ENCODE measurements at regions not wholly inside any gene's neighbourhood (a gene's known extent, or its start where the extent isn't known, plus 50 kb on each side); places are given as distances from the start of the nearest gene placed in this dataset.

GRCh38 chr9:78568774-78569173, 271.8 kb downstream of the PSAT1 start:
- Histone ChIP-seq H3K4me3 (no peak overlapping the region), H3K27me3 (no peaks in the 10 kb centered on the region), H3K36me3 (no peaks in the 10 kb centered on the region), H3K27ac (no peak overlapping the region), H3K4me1 (peaks cover 0 to 7% (median 1%) of the 10 kb centered on the region in 4 donors), H3K9me3 (no peaks in the 10 kb centered on the region)
- intact Hi-C loops (cut with DNase I; ENCODE audit: low total_unique reads), result no loop called here
- TF ChIP-seq, protein P1, sequence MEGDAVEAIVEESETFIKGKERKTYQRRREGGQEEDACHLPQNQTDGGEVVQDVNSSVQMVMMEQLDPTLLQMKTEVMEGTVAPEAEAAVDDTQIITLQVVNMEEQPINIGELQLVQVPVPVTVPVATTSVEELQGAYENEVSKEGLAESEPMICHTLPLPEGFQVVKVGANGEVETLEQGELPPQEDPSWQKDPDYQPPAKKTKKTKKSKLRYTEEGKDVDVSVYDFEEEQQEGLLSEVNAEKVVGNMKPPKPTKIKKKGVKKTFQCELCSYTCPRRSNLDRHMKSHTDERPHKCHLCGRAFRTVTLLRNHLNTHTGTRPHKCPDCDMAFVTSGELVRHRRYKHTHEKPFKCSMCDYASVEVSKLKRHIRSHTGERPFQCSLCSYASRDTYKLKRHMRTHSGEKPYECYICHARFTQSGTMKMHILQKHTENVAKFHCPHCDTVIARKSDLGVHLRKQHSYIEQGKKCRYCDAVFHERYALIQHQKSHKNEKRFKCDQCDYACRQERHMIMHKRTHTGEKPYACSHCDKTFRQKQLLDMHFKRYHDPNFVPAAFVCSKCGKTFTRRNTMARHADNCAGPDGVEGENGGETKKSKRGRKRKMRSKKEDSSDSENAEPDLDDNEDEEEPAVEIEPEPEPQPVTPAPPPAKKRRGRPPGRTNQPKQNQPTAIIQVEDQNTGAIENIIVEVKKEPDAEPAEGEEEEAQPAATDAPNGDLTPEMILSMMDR (IDR thresholded peaks at IDR 0.05), result no peak
- DNase-seq, result no peak

- TF ChIP-seq, protein P1 (IDR thresholded peaks at IDR 0.05), result no peak
- Histone ChIP-seq H3K27ac (no peak overlapping the region), H3K9me3 (no peaks in the 10 kb centered on the region), H3K4me3 (no peak overlapping the region), H3K36me3 (no peaks in the 10 kb centered on the region), H3K27me3 (no peaks in the 10 kb centered on the region), H3K4me1 (peaks cover 0 to 7% (median 3%) of the 10 kb centered on the region in 4 donors)
- no peak for DNase-seq
- intact Hi-C loops (cut with DNase I; ENCODE audit: low total_unique reads), result no loop called here
These were observed 275.3 kb downstream of the PSAT1 start for GRCh38 chr9:78572266-78572665.

DNA sequence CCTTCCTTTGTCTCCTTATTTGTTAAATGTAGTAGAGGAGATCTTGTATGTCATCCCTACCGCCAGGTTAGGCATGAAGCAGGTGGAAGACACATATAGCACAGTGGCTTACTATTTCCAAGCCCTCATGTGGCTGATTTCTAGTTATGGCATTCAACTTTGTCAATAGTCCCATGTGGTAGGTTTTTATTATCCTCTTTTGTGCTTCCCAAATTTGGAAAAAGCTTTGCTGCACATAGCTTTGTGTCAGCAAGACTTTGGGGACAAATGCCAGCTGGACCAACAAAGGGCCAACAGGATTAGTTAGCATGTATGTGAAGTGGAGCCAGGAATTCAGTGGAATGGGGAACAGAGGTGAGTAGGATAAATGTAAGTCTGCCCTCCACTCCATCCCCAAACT, 276.3 kb downstream of the PSAT1 start:
- no peaks in the 10 kb centered on the region for H3K27me3 ChIP-seq
- H3K9me3 ChIP-seq, result no peaks in the 10 kb centered on the region
- TF ChIP-seq, protein P1 (IDR thresholded peaks at IDR 0.05), result no peak
- H3K4me3 ChIP-seq, result no peak overlapping the region
- DNase-seq, result no peak
- no peaks in the 10 kb centered on the region for H3K36me3 ChIP-seq
- peaks cover 0 to 7% (median 3%) of the 10 kb centered on the region in 4 donors for H3K4me1 ChIP-seq
- no peak overlapping the region for H3K27ac ChIP-seq
- intact Hi-C loops (cut with DNase I; ENCODE audit: low total_unique reads), result no loop called here

GRCh38 chr9:78573669-78574068, 276.7 kb downstream of the PSAT1 start:
- Histone ChIP-seq H3K9me3 (no peaks in the 10 kb centered on the region), H3K36me3 (no peaks in the 10 kb centered on the region), H3K27me3 (no peaks in the 10 kb centered on the region), H3K4me3 (no peak overlapping the region), H3K27ac (no peak overlapping the region), H3K4me1 (peaks cover 0 to 7% (median 3%) of the 10 kb centered on the region in 4 donors)
- intact Hi-C loops (cut with DNase I; ENCODE audit: low total_unique reads), result no loop called here
- TF ChIP-seq, protein P1 (IDR thresholded peaks at IDR 0.05), result no peak
- no peak for DNase-seq

GRCh38 chr9:78574354-78575045, 277.6 kb downstream of the PSAT1 start:
- no peak overlapping the region for H3K4me3 ChIP-seq
- intact Hi-C loops (cut with DNase I; ENCODE audit: low total_unique reads), result no loop called here
- TF ChIP-seq, protein P1 (IDR thresholded peaks at IDR 0.05), result no peak
- no peaks in the 10 kb centered on the region for H3K36me3 ChIP-seq
- no peaks in the 10 kb centered on the region for H3K27me3 ChIP-seq
- no peak for DNase-seq
- peaks cover 0 to 7% (median 3%) of the 10 kb centered on the region in 4 donors for H3K4me1 ChIP-seq
- no peak overlapping the region for H3K27ac ChIP-seq
- no peaks in the 10 kb centered on the region for H3K9me3 ChIP-seq
